Fibroblast of lung (primary cell): ENCODE measurements at regions not wholly inside any gene's neighbourhood (a gene's known extent, or its start where the extent isn't known, plus 50 kb on each side); places are given as distances from the start of the nearest gene placed in this dataset.

Source experiments
- DNase-seq, 2 donors: peaks; one replicate each; pipeline versions ENCODE4 v3.0.0 to v3.0.0-alpha.2; 2010; ENCODE audit warnings: low read depth in 2 of 2
- H2AFZ ChIP-seq: 2 replicates; pipeline ENCODE4 v1.5.1; 2012; ENCODE audit warnings: low read length, control low read depth, inconsistent platforms
- H3K27ac ChIP-seq: 2 replicates; pipeline ENCODE4 v1.5.1; 2011; ENCODE audit warnings: low read length, control low read depth; ENCODE audit not compliant: insufficient read depth
- H3K27me3 ChIP-seq: 2 replicates; pipeline ENCODE4 v1.5.1; 2011; ENCODE audit warnings: mild to moderate bottlenecking, low read length; ENCODE audit not compliant: control insufficient read depth, insufficient read depth
- H3K36me3 ChIP-seq: 2 replicates; pipeline ENCODE4 v1.5.1; 2011; ENCODE audit warnings: low read length; ENCODE audit not compliant: control insufficient read depth, insufficient read depth
- H3K4me1 ChIP-seq: 2 replicates; pipeline ENCODE4 v1.5.1; 2011; ENCODE audit warnings: low read length; ENCODE audit not compliant: control insufficient read depth, insufficient read depth; ENCODE audit errors: extremely low read depth
- H3K4me2 ChIP-seq: 2 replicates; pipeline ENCODE4 v1.5.1; 2011; ENCODE audit warnings: low read length, control low read depth; ENCODE audit not compliant: insufficient read depth; ENCODE audit errors: extremely low read depth
- H3K4me3 ChIP-seq, 4 experiments: fragments of 200-600 bp in 1 of 4; sonication (generic) in 1 of 4; replicated peaks in 1 of 4; 2 replicates each; pipeline ENCODE4 v1.5.1; 2011 to 2016; ENCODE audit warnings: low read length in 4 of 4, low read depth in 3 of 4, mild to moderate bottlenecking in 3 of 4, control low read depth in 2 of 4, inconsistent platforms in 1 of 4, mixed read lengths in 1 of 4; ENCODE audit not compliant: insufficient read depth in 1 of 4; ENCODE audit errors: control extremely low read depth in 1 of 4
- H3K79me2 ChIP-seq: 2 replicates; pipeline ENCODE4 v1.5.1; 2012; ENCODE audit warnings: mild to moderate bottlenecking, low read length, inconsistent platforms; ENCODE audit not compliant: control insufficient read depth, insufficient read depth
- H3K9ac ChIP-seq: 2 replicates; pipeline ENCODE4 v1.5.1; 2011; ENCODE audit warnings: mild to moderate bottlenecking, low read length, control low read depth; ENCODE audit not compliant: insufficient read depth
- H3K9me3 ChIP-seq: 2 replicates; pipeline ENCODE4 v1.5.1; 2012; ENCODE audit warnings: low read depth, low read length; ENCODE audit not compliant: control insufficient read depth, insufficient read depth
- H4K20me1 ChIP-seq: 2 replicates; pipeline ENCODE4 v1.5.1; 2011; ENCODE audit warnings: low read length; ENCODE audit not compliant: control insufficient read depth, insufficient read depth; ENCODE audit errors: extremely low read depth
- EZH2 ChIP-seq: IDR thresholded peaks from 2 replicates; pipeline ENCODE4 v1.5.1; 2012; ENCODE audit warnings: low read length, control low read depth, mild to moderate bottlenecking; ENCODE audit errors: missing control alignments
- TF ChIP-seq, protein P1 (sequence below), 2 donors: IDR thresholded peaks in 1 of 2; conservative IDR thresholded peaks in 1 of 2; 1 replicate in 1 of 2; 2 replicates in 1 of 2; pipeline ENCODE4 v1.5.1; 2011 to 2012; ENCODE audit warnings: low read length in 2 of 2, control low read depth in 1 of 2, inconsistent platforms in 1 of 2, low read depth in 1 of 2, mild to moderate bottlenecking in 1 of 2

DNA sequence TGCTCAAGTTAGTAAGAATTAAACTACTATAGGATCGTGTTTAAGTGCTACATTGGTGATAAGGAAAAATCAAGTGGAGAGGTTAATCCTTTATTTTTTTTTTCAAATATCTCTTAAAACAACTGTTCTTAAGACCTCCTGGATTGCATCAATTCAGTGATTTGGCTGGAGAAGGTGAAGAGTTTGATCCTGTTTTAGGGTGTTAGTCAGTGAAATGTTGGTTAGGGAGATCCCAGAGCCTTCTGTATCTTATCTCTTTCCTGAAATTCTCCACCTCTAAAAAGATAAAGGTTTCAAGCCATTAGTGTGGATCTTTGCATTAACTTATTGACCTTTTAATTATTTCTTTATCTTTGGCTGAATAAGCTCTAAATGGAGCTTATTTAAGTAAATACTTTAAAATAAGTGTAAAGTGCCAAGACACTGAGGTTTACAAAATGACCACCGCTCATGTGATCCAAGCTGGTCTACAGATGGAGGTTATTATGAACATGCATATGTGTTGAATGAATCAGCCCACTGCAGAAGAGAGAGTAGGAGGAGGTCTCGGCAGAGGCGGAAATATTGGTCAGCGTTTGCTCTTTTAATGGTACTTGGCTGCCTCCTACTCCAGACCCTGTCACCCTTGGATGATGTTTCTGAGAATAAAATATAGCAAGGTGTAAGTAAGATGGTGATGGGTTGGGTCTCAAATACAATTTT, 51.8 kb upstream of the BMPER start:
- Histone ChIP-seq H3K79me2 (no peaks in the 10 kb centered on the region), H3K9ac (no peak overlapping the region), H3K27me3 (no peaks in the 10 kb centered on the region), H3K4me1 (peaks cover 9% of the 10 kb centered on the region), H2AFZ (no peak overlapping the region), H3K4me2 (no peak overlapping the region), H3K36me3 (no peaks in the 10 kb centered on the region), H3K4me3 (no peak overlapping the region), H3K9me3 (no peaks in the 10 kb centered on the region), H4K20me1 (no peaks in the 10 kb centered on the region), H3K27ac (no peak overlapping the region)
- peak; percentile 74 to 96 for DNase-seq
- TF ChIP-seq EZH2 = no peak
- TF ChIP-seq, protein P1, sequence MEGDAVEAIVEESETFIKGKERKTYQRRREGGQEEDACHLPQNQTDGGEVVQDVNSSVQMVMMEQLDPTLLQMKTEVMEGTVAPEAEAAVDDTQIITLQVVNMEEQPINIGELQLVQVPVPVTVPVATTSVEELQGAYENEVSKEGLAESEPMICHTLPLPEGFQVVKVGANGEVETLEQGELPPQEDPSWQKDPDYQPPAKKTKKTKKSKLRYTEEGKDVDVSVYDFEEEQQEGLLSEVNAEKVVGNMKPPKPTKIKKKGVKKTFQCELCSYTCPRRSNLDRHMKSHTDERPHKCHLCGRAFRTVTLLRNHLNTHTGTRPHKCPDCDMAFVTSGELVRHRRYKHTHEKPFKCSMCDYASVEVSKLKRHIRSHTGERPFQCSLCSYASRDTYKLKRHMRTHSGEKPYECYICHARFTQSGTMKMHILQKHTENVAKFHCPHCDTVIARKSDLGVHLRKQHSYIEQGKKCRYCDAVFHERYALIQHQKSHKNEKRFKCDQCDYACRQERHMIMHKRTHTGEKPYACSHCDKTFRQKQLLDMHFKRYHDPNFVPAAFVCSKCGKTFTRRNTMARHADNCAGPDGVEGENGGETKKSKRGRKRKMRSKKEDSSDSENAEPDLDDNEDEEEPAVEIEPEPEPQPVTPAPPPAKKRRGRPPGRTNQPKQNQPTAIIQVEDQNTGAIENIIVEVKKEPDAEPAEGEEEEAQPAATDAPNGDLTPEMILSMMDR (conservative IDR thresholded peaks at IDR 0.05 in 1 of 2, IDR thresholded peaks at IDR 0.05 in 1 of 2; ENCODE audit: low read depth in 1 of 2, low read length in 2 of 2) = no peak

DNA sequence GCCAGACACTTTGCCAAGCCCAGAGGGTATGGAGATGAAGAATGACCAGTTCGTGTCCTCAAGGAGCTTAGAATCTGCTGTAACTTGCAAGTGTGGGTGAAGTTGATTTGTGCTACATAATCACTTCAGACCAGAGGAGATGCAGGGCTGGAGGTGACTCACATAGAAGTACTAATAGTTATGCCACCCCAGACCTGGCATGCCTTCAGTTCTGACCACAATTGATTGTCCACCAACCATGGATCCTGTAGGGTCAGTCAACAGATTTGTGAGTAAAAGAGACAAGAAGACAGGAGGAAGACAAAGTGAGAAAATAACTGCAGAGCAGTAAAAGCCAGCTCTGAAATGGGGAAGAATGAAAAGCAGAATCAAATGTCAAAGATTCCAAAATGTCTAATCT, 51.2 kb upstream of the BMPER start:
- TF ChIP-seq, protein P1 (conservative IDR thresholded peaks at IDR 0.05 in 1 of 2, IDR thresholded peaks at IDR 0.05 in 1 of 2; ENCODE audit: low read depth in 1 of 2, low read length in 2 of 2) = no peak
- no peak for TF ChIP-seq EZH2
- Histone ChIP-seq H4K20me1 (no peaks in the 10 kb centered on the region), H3K27ac (no peak overlapping the region), H3K36me3 (no peaks in the 10 kb centered on the region), H3K4me1 (peaks cover 6% of the 10 kb centered on the region), H3K4me2 (peak overlapping the region; percentile 0), H3K4me3 (no peak overlapping the region), H3K9ac (no peak overlapping the region), H3K79me2 (no peaks in the 10 kb centered on the region), H3K27me3 (no peaks in the 10 kb centered on the region), H2AFZ (no peak overlapping the region), H3K9me3 (no peaks in the 10 kb centered on the region)
- DNase-seq = peak; percentile 44 to 94

DNA sequence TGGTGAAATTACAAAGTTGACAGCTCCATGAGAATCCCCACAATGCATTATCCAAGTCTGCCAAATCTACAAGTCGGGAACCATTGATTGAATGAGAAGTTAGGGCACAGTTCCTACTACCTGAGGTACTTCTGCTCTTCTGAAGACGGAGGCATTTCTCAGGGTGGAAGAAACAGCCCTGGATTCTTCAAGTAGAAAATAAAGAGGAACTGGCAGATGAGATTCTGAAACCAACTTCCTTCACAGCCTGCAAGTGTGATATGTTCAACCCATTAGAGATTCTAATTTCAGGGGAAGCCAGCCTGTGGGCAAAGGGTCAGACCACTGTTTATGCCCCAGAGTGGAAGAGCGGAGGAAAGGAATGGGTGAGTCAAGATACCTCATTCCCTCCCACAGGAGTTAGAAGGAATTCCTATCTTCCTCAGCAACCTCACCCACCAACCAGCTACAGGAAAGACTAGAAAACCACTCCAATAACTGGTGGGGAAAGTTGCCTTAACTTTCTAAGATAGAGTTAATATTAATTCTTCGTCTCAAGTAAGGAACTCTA, 50.5 kb upstream of the BMPER start:
- Histone ChIP-seq H4K20me1 (no peaks in the 10 kb centered on the region), H3K36me3 (no peaks in the 10 kb centered on the region), H3K4me3 (no peak overlapping the region), H3K4me1 (peaks cover 6% of the 10 kb centered on the region), H3K4me2 (no peak overlapping the region), H3K9me3 (no peaks in the 10 kb centered on the region), H2AFZ (no peak overlapping the region), H3K9ac (no peak overlapping the region), H3K27ac (no peak overlapping the region), H3K79me2 (no peaks in the 10 kb centered on the region), H3K27me3 (no peaks in the 10 kb centered on the region)
- no peak for TF ChIP-seq EZH2
- TF ChIP-seq, protein P1 (conservative IDR thresholded peaks at IDR 0.05 in 1 of 2, IDR thresholded peaks at IDR 0.05 in 1 of 2; ENCODE audit: low read depth in 1 of 2, low read length in 2 of 2) = no peak
- DNase-seq = peak; percentile 48 to 98
